GM19351 (cell line): ENCODE measurements at regions not wholly inside any gene's neighbourhood (a gene's known extent, or its start where the extent isn't known, plus 50 kb on each side); places are given as distances from the start of the nearest gene placed in this dataset.

Experiments
- ATAC-seq: cut with Tn5 transposase; IDR thresholded peaks from one replicate; pipeline ENCODE4 v1.9.1; 2021; ENCODE audit warnings: mild to moderate bottlenecking, moderate library complexity; ENCODE audit not compliant: unreplicated experiment

- ATAC-seq: no peak
Observed at GRCh38 chr14:89613260-89614008, 196.4 kb upstream of the FOXN3 start.

GRCh38 chr14:89609500-89610100, 192.6 kb upstream of the FOXN3 start:
- no peak for ATAC-seq

GRCh38 chr14:89607453-89607852, 190.4 kb upstream of the FOXN3 start:
- no peak for ATAC-seq

GRCh38 chr14:89603938-89604480, 187.0 kb upstream of the FOXN3 start:
- ATAC-seq: no peak

- no peak for ATAC-seq
Observed at GRCh38 chr14:89600950-89601826, 184.2 kb upstream of the FOXN3 start.

GRCh38 chr14:89600029-89600428, 183.0 kb upstream of the FOXN3 start:
- ATAC-seq: no peak

GRCh38 chr14:89598548-89599186, 181.6 kb upstream of the FOXN3 start:
- no peak for ATAC-seq

GRCh38 chr14:89592961-89593360, 175.9 kb upstream of the FOXN3 start:
- no peak for ATAC-seq

GRCh38 chr14:89589400-89590118, 172.5 kb upstream of the FOXN3 start:
- peak; percentile 76 for ATAC-seq

GRCh38 chr14:89588840-89589296, 171.8 kb upstream of the FOXN3 start:
- ATAC-seq: peak; percentile 26

- no peak for ATAC-seq
Observed at GRCh38 chr14:89588016-89588415, 171.0 kb upstream of the FOXN3 start.

- ATAC-seq: no peak
Observed at GRCh38 chr14:89587136-89587420, 170.0 kb upstream of the FOXN3 start.

- ATAC-seq: no peak
Observed at GRCh38 chr14:89586258-89587135, 169.5 kb upstream of the FOXN3 start.

GRCh38 chr14:89578156-89578555, 161.1 kb upstream of the FOXN3 start:
- ATAC-seq: no peak

- ATAC-seq: no peak
Observed at GRCh38 chr14:89576960-89577359, 159.9 kb upstream of the FOXN3 start.

GRCh38 chr14:89576145-89576927, 159.3 kb upstream of the FOXN3 start:
- no peak for ATAC-seq

- ATAC-seq: no peak
Observed at GRCh38 chr14:89575386-89576061, 158.5 kb upstream of the FOXN3 start.

GRCh38 chr14:89574420-89574819, 157.4 kb upstream of the FOXN3 start:
- ATAC-seq: no peak
